CD8-positive, alpha-beta memory T cell (primary cell): ENCODE measurements at regions not wholly inside any gene's neighbourhood (a gene's known extent, or its start where the extent isn't known, plus 50 kb on each side); places are given as distances from the start of the nearest gene placed in this dataset.
A peak's percentile ranks its signal among the peaks of the same experiment; 100 is the strongest.

Source experiments
- CTCF ChIA-PET: fragments of 350-600 bp; sonication (Branson Sonifier 250); formaldehyde crosslinking; loops from one replicate; lab custom pipeline; 2021; ENCODE audit warnings: antibody characterized with exemption; lab: Charles Lee
- POLR2A ChIA-PET: fragments of 350-600 bp; sonication (Branson Sonifier 250); formaldehyde crosslinking; loops from one replicate; lab custom pipeline; 2021; ENCODE audit warnings: antibody characterized with exemption; lab: Charles Lee
- DNase-seq, 5 donors: peaks; one replicate each; pipeline versions ENCODE4 v3.0.0 to v3.0.0-alpha.2; 2020 to 2022; ENCODE audit warnings: mixed read lengths in 1 of 5
- H3K27ac ChIP-seq: one replicate; pipeline ENCODE4 v1.7.0; 2013; ENCODE audit warnings: low read depth, mild to moderate bottlenecking, low read length, moderate library complexity
- H3K27me3 ChIP-seq: 2 replicates; pipeline ENCODE4 v1.7.0; 2013; ENCODE audit warnings: low read length, mild to moderate bottlenecking; ENCODE audit not compliant: insufficient read depth, poor library complexity, severe bottlenecking
- H3K36me3 ChIP-seq: 2 replicates; pipeline ENCODE4 v1.7.0; 2013; ENCODE audit warnings: mild to moderate bottlenecking, low read length, moderate library complexity; ENCODE audit not compliant: insufficient read depth
- H3K4me1 ChIP-seq: 2 replicates; pipeline ENCODE4 v1.7.0; 2013; ENCODE audit warnings: mild to moderate bottlenecking, low read length, moderate library complexity; ENCODE audit not compliant: insufficient read depth
- H3K4me3 ChIP-seq: 2 replicates; pipeline ENCODE4 v1.7.0; 2013; ENCODE audit warnings: mild to moderate bottlenecking, low read length
- H3K9me3 ChIP-seq: 2 replicates; pipeline ENCODE4 v1.7.0; 2013; ENCODE audit warnings: mild to moderate bottlenecking, low read length
- H3K27ac Mint-ChIP-seq, 8 donors: one replicate each; pipeline ENCODE4 v1.8.0; 2020 to 2021; ENCODE audit warnings: mixed read lengths in 8 of 8, mild to moderate bottlenecking in 6 of 8, inconsistent platforms in 3 of 8, moderate library complexity in 3 of 8
- H3K27me3 Mint-ChIP-seq, 2 donors: one replicate each; pipeline ENCODE4 v1.8.0; 2020 to 2021; ENCODE audit warnings: mixed read lengths in 2 of 2, mild to moderate bottlenecking in 1 of 2, moderate library complexity in 1 of 2
- H3K36me3 Mint-ChIP-seq, 3 donors: one replicate each; pipeline ENCODE4 v1.8.0; 2020 to 2021; ENCODE audit warnings: mixed read lengths in 3 of 3, inconsistent platforms in 1 of 3, mild to moderate bottlenecking in 1 of 3
- H3K4me1 Mint-ChIP-seq, 3 donors: one replicate each; pipeline ENCODE4 v1.8.0; 2020 to 2021; ENCODE audit warnings: mixed read lengths in 3 of 3, inconsistent platforms in 1 of 3, mild to moderate bottlenecking in 1 of 3
- H3K4me3 Mint-ChIP-seq, 7 donors: one replicate each; pipeline ENCODE4 v1.8.0; 2020 to 2021; ENCODE audit warnings: mixed read lengths in 7 of 7, mild to moderate bottlenecking in 6 of 7, moderate library complexity in 4 of 7, inconsistent platforms in 2 of 7
- H3K9me3 Mint-ChIP-seq, 5 donors: one replicate each; pipeline ENCODE4 v1.8.0; 2020 to 2022; ENCODE audit warnings: mixed read lengths in 5 of 5, mild to moderate bottlenecking in 3 of 5, moderate library complexity in 2 of 5, inconsistent platforms in 1 of 5

DNA sequence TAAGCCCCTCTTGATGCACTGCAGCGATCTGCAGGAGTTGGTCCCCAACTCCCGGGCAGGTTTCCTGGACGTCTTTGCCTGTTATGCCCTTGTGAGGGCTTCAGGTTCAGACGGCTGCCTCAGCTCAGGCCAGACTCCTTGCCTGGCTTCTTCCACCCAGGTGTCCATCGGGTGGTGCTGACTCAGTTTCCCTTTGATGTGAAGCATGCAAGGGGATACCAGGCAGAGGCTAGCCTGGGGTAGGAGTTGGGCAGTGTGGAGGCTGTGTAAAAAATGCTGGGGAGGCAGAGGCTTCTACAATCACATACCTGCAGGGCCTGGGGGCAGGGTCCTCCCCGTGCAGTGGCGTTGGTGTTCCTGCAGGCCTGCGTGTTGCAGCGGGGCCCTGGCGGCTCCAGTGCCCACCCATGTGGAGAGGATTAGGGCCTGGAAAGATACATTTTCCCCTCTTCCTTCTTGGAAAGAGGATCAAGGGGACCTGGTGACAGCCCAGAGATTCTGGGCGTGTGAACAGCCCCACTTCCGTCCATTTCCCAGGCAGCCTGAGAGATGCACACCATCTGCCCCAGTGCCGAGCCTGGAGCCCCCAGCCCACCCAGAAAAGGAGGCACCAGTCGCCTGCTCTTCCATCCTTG is 338.3 kb downstream of the DYSF start:
- CTCF ChIA-PET: no interaction called here
- no peak overlapping the region for H3K4me3 Mint-ChIP-seq

DNA sequence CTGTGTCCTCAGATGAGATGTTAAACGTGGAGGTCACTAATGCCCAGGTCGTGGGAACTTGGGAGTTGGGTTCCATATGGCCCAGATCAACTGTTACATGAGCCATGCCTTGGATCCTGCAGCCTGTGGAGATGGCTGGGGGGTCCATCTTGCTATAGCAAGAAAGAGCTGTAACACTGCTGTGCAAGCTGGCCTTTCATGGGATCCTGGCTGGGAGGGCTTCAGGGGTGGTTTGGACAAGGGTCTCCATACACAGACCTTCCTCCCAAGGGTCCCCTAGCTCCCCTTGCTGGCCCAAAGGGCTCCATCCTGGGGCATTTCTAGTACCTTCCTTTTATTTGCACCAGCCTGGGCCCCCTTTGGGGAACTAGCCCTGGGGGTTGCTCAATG is 337.7 kb downstream of the DYSF start:
- H3K27me3 Mint-ChIP-seq: peaks cover 2% of the 10 kb centered on the region in 2 donors
- DNase-seq: no peak
- H3K27me3 ChIP-seq: no peaks in the 10 kb centered on the region
- no peaks in the 10 kb centered on the region for H3K4me1 ChIP-seq
- H3K4me3 Mint-ChIP-seq: no peak overlapping the region
- H3K27ac ChIP-seq: no peak overlapping the region
- POLR2A ChIA-PET: no interaction called here
- H3K36me3 ChIP-seq: no peaks in the 10 kb centered on the region
- H3K9me3 ChIP-seq: no peaks in the 10 kb centered on the region
- no peak overlapping the region for H3K4me3 ChIP-seq
- CTCF ChIA-PET: no interaction called here
- H3K9me3 Mint-ChIP-seq: no peaks in the 10 kb centered on the region
- no peaks in the 10 kb centered on the region for H3K36me3 Mint-ChIP-seq
- no peak overlapping the region for H3K27ac Mint-ChIP-seq
- no peaks in the 10 kb centered on the region for H3K4me1 Mint-ChIP-seq

More for the DNA sequence above, 338.3 kb downstream of the DYSF start:
- H3K27me3 ChIP-seq: no peaks in the 10 kb centered on the region
- no peak overlapping the region for H3K27ac ChIP-seq
- no peak overlapping the region for H3K27ac Mint-ChIP-seq
- H3K27me3 Mint-ChIP-seq: peaks cover 0 to 2% of the 10 kb centered on the region in 2 donors
- no peaks in the 10 kb centered on the region for H3K9me3 Mint-ChIP-seq
- no peaks in the 10 kb centered on the region for H3K4me1 Mint-ChIP-seq
- H3K36me3 ChIP-seq: no peaks in the 10 kb centered on the region
- no peak overlapping the region for H3K4me3 ChIP-seq
- POLR2A ChIA-PET: no interaction called here
- H3K36me3 Mint-ChIP-seq: no peaks in the 10 kb centered on the region
- no peak for DNase-seq
- H3K4me1 ChIP-seq: no peaks in the 10 kb centered on the region
- no peaks in the 10 kb centered on the region for H3K9me3 ChIP-seq

DNA sequence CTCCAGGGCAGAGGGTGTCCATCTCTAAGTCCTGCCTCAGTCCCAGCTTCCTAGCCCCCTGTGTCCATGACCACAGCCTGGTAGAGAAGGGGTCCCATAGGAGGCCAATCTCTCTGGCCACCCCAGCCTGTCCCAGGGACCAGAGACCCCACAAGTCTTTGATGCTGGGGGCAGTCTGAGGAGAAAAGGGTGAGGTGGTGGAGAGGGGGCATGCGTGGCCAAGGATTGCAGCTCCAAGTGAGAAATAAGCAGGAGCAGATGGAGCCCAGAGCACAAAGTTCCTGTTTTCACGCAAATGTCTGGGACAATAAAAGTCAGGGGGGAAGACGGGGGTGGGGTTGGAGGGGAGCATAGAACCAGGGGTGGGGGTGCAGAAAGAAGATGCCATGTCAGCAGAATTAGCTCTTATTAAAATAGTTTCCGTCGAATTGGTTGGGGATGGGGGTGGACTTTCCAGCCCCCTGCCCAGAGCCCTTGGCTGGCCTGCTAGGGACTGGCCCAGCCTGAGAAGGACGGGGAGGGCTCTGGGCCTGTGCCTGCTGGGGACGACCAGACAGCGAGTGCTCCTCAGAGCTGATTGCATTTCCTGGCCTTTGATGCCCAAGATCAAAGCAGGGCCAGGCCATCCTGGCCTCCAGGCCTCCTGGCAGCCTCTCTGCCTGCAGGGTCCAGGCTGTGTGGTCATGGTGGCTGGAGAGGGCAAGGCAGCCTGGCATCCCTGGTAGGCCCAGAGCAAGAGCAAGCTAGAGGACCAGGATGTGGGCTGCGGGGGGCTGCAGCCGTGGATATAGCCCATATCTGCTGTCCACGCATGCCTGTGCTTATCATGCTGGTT is 337.1 kb downstream of the DYSF start:
- ChIA-PET CTCF (no interaction called here), POLR2A (no interaction called here)
- Histone ChIP-seq H3K4me1 (no peaks in the 10 kb centered on the region), H3K9me3 (no peaks in the 10 kb centered on the region), H3K4me3 (no peak overlapping the region), H3K27me3 (no peaks in the 10 kb centered on the region), H3K36me3 (no peaks in the 10 kb centered on the region), H3K27ac (no peak overlapping the region)
- H3K4me3 Mint-ChIP-seq: no peak overlapping the region
- no peaks in the 10 kb centered on the region for H3K9me3 Mint-ChIP-seq
- H3K27me3 Mint-ChIP-seq: peaks cover 2 to 5% of the 10 kb centered on the region in 2 donors
- DNase-seq: no peak
- no peak overlapping the region for H3K27ac Mint-ChIP-seq
- no peaks in the 10 kb centered on the region for H3K4me1 Mint-ChIP-seq
- H3K36me3 Mint-ChIP-seq: no peaks in the 10 kb centered on the region

DNA sequence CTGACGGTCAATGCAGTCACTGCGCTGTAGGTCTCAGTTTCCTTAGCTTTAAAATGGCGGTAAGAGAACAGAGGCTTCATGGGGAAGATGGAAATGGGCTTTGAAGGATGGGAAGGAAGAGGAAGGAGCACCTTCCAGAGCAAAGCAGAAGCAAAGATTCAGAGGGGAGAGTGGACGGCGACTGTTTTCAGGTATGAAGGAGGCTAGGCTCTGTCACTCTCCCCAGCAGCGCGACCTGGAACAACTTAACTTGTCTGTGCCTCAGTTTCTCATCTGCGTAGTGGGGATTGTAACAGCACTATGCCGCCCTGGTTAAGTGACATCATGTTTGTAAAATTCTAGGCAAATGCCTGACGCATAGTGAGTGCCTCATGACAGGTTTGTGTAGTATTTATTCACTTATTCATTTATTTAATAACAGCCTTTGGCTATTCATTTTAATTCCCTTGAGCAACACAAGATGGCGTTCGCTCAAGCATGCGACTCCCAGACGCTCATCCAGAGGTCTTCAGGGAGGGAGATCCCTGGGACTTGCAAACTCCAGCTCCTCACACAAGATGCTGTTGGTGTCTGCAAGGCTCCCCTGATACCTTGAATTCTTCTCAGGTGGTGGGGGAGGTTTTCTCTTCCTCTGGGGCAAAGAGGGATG is 336.3 kb downstream of the DYSF start:
- H3K4me1 ChIP-seq: no peaks in the 10 kb centered on the region
- ChIA-PET CTCF (no interaction called here), POLR2A (no interaction called here)
- peaks cover 4 to 5% of the 10 kb centered on the region in 2 donors for H3K27me3 Mint-ChIP-seq
- H3K4me3 ChIP-seq: no peak overlapping the region
- H3K4me1 Mint-ChIP-seq: no peaks in the 10 kb centered on the region
- H3K9me3 ChIP-seq: no peaks in the 10 kb centered on the region
- H3K36me3 Mint-ChIP-seq: no peaks in the 10 kb centered on the region
- no peak for DNase-seq
- H3K27me3 ChIP-seq: no peaks in the 10 kb centered on the region
- no peak overlapping the region for H3K27ac Mint-ChIP-seq
- no peak overlapping the region for H3K4me3 Mint-ChIP-seq
- no peaks in the 10 kb centered on the region for H3K9me3 Mint-ChIP-seq
- no peaks in the 10 kb centered on the region for H3K36me3 ChIP-seq
- H3K27ac ChIP-seq: no peak overlapping the region

DNA sequence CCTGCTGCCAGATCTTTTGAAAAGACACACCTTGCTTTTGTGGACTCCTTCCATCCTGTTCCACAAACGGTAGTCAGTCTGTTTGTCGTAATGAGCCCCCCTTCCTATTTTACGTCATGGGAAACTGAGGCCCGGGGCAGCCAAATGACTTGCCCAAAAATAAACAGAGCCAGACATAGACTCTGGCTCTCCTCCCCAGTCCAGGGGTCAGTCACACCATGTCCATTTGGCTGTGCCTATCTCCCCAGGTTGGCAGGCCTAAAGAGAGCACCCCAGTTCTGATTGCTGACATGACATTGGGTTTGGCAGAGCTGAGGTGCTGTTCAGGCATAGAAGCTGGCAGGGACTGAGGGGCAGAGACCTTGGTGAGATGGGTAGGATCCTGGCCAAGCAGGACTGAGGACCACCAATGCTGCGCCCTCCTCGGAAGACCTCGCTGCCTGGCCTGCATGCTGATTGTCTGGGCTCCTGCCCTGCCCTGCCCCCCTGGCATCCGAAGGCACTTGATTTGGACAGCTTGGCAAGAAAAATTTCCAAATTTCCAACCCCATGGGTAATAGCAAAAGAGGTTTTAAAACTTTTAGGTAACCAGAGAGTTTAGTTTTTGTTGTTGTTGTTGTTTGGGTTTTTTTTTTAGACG is 335.4 kb downstream of the DYSF start:
- ChIA-PET CTCF (no interaction called here), POLR2A (no interaction called here)
- Mint-ChIP-seq H3K4me3 (no peak overlapping the region), H3K36me3 (no peaks in the 10 kb centered on the region), H3K4me1 (no peaks in the 10 kb centered on the region), H3K27me3 (peaks cover 5 to 7% of the 10 kb centered on the region in 2 donors), H3K27ac (no peak overlapping the region), H3K9me3 (no peaks in the 10 kb centered on the region)
- H3K4me1 ChIP-seq: no peaks in the 10 kb centered on the region
- H3K4me3 ChIP-seq: no peak overlapping the region
- no peaks in the 10 kb centered on the region for H3K9me3 ChIP-seq
- no peaks in the 10 kb centered on the region for H3K27me3 ChIP-seq
- no peak for DNase-seq
- H3K36me3 ChIP-seq: no peaks in the 10 kb centered on the region
- no peak overlapping the region for H3K27ac ChIP-seq

DNA sequence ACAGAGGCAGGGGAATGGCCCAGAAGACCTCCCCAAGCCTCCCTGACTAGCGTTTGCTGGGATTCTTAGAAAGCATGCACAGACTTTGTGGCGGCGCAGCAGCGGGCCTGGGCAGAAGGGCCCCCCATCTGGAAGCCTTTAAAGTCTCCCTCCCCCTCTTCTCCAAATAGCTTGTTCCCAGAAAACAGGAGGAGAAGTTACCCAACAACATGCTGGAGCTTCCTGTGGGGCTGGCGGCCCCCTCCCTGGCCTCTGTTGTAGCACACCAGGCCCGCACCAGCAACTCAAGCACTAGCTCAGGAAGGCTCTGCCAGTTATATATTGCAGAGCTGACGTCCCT is 334.8 kb downstream of the DYSF start:
- no peaks in the 10 kb centered on the region for H3K4me1 Mint-ChIP-seq
- Histone ChIP-seq H3K9me3 (no peaks in the 10 kb centered on the region), H3K4me1 (no peaks in the 10 kb centered on the region), H3K4me3 (no peak overlapping the region), H3K27me3 (no peaks in the 10 kb centered on the region), H3K27ac (no peak overlapping the region), H3K36me3 (no peaks in the 10 kb centered on the region)
- peaks cover 5 to 7% of the 10 kb centered on the region in 2 donors for H3K27me3 Mint-ChIP-seq
- ChIA-PET CTCF (no interaction called here), POLR2A (no interaction called here)
- no peaks in the 10 kb centered on the region for H3K9me3 Mint-ChIP-seq
- no peaks in the 10 kb centered on the region for H3K36me3 Mint-ChIP-seq
- H3K27ac Mint-ChIP-seq: no peak overlapping the region
- H3K4me3 Mint-ChIP-seq: no peak overlapping the region
- no peak for DNase-seq

DNA sequence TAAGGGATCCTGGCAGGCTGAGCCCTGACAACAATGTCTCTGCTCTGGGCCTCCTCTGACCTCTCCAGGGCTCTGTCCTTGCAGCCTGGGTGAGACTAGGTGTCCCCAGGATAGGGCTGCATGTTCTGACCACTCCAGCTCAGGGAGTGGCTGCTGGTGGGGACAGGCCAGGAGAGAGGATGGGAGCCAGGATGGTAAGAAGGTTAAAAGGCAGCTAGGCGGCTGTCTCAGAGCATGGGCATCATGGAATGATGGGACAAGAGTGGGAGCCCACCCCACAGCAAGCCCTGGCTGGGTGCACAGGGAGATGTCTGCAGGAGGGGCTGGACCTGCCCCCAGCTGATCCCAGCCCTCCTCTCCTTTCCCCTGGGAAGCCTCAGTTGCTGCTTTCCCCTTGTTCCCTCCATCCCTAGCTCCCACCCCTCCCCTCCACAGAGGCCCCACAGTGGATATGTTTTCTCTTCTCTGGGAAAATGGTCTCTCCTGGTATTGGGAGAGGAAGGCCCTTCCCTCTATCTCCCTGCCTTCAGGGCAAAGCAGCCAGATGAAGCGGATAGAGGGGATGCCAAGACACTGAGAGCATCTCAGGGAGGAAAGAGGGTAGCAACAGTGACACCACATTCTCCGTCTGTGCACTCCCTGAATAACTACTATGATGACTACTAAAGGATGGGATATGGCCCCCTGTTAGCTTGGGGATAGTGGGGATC is 334.3 kb downstream of the DYSF start:
- H3K4me1 ChIP-seq: no peaks in the 10 kb centered on the region
- no peak overlapping the region for H3K4me3 ChIP-seq
- DNase-seq: no peak
- H3K4me3 Mint-ChIP-seq: no peak overlapping the region
- no peaks in the 10 kb centered on the region for H3K4me1 Mint-ChIP-seq
- no peak overlapping the region for H3K27ac ChIP-seq
- peaks cover 5 to 7% of the 10 kb centered on the region in 2 donors for H3K27me3 Mint-ChIP-seq
- no peaks in the 10 kb centered on the region for H3K36me3 ChIP-seq
- H3K27ac Mint-ChIP-seq: no peak overlapping the region
- H3K36me3 Mint-ChIP-seq: no peaks in the 10 kb centered on the region
- H3K9me3 ChIP-seq: no peaks in the 10 kb centered on the region
- POLR2A ChIA-PET: no interaction called here
- no peaks in the 10 kb centered on the region for H3K27me3 ChIP-seq
- no peaks in the 10 kb centered on the region for H3K9me3 Mint-ChIP-seq
- CTCF ChIA-PET: no interaction called here

DNA sequence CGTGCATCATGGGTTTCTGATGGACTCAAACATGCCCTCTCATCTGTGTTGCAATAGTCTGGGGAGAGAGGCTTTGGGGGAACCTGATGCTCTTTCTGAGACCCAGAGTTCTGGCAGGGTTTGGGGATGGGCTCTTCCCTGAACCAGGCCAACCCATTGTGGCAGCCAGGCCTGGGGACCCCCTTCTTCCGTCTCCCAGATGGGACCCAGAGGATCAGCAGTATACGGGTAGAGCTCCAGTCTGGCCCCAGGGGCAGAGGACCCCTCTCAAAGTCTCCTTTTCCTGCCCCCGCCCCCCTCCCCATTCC is 333.7 kb downstream of the DYSF start:
- Histone ChIP-seq H3K9me3 (no peaks in the 10 kb centered on the region), H3K27ac (no peak overlapping the region), H3K4me1 (no peaks in the 10 kb centered on the region), H3K36me3 (no peaks in the 10 kb centered on the region), H3K4me3 (no peak overlapping the region), H3K27me3 (no peaks in the 10 kb centered on the region)
- ChIA-PET CTCF (no interaction called here), POLR2A (no interaction called here)
- Mint-ChIP-seq H3K27ac (peak overlapping the region in 1 of 8 donors; percentile 54), H3K4me1 (no peaks in the 10 kb centered on the region), H3K27me3 (peaks cover 5 to 7% of the 10 kb centered on the region in 2 donors), H3K4me3 (no peak overlapping the region), H3K9me3 (no peaks in the 10 kb centered on the region), H3K36me3 (no peaks in the 10 kb centered on the region)
- no peak for DNase-seq
